WTC11 (cell line): ENCODE measurements at regions not wholly inside any gene's neighbourhood (a gene's known extent, or its start where the extent isn't known, plus 50 kb on each side); places are given as distances from the start of the nearest gene placed in this dataset.

Experiments used
- ATAC-seq: fragments of 200-7000 bp; cut with Tn5 transposase; 2 replicates; pipeline ENCODE4 v1.10.0; 2021; ENCODE audit warnings: mild to moderate bottlenecking, moderate library complexity
- CTCF ChIA-PET: fragments of 300-600 bp; sonication (Branson Sonifier 250); formaldehyde crosslinking; loops from one replicate; lab custom pipeline; 2021; ENCODE audit warnings: antibody characterized with exemption; lab: Charles Lee
- POLR2A ChIA-PET: fragments of 350-600 bp; sonication (Branson Sonifier 250); formaldehyde crosslinking; loops from one replicate; lab custom pipeline; 2021; ENCODE audit warnings: antibody characterized with exemption; lab: Charles Lee
- DNase-seq: peaks from one replicate; pipeline ENCODE4 v3.0.0; 2021; ENCODE audit warnings: low spot score
- H3K27ac Mint-ChIP-seq: 2 replicates; pipeline ENCODE4 v1.8.0; 2021; ENCODE audit warnings: mixed read lengths
- H3K27me3 Mint-ChIP-seq: 2 replicates; pipeline ENCODE4 v1.8.0; 2021; ENCODE audit warnings: low read depth, mild to moderate bottlenecking, moderate library complexity, mixed read lengths
- H3K36me3 Mint-ChIP-seq: 2 replicates; pipeline ENCODE4 v1.8.0; 2021; ENCODE audit warnings: mixed read lengths
- H3K4me1 Mint-ChIP-seq: 2 replicates; pipeline ENCODE4 v1.8.0; 2022; ENCODE audit warnings: mixed read lengths
- H3K4me3 Mint-ChIP-seq: 2 replicates; pipeline ENCODE4 v1.8.0; 2021; ENCODE audit warnings: mild to moderate bottlenecking, moderate library complexity, mixed read lengths
- H3K9me3 Mint-ChIP-seq: 2 replicates; pipeline ENCODE4 v1.8.0; 2021; ENCODE audit warnings: mixed read lengths
- AFF4 ChIP-seq: sonication (generic); formaldehyde crosslinking; IDR thresholded peaks from 2 replicates; pipeline ENCODE4 v1.8.1; 2023; ENCODE audit warnings: mild to moderate bottlenecking, missing genetic modification reagents, borderline replicate concordance
- ATF1 ChIP-seq: sonication (generic); formaldehyde crosslinking; IDR thresholded peaks from 2 replicates; pipeline ENCODE4 v1.8.1; 2023; ENCODE audit warnings: mild to moderate bottlenecking, moderate library complexity, missing genetic modification reagents
- ATF6 ChIP-seq: sonication (generic); formaldehyde crosslinking; IDR thresholded peaks from 2 replicates; pipeline ENCODE4 v1.8.1; 2023; ENCODE audit warnings: mild to moderate bottlenecking, missing genetic modification reagents
- CBFB ChIP-seq: sonication (generic); formaldehyde crosslinking; IDR thresholded peaks from 2 replicates; pipeline ENCODE4 v1.8.1; 2022; ENCODE audit warnings: mild to moderate bottlenecking, low read depth, missing genetic modification reagents
- E2F5 ChIP-seq: sonication (generic); formaldehyde crosslinking; IDR thresholded peaks from 2 replicates; pipeline ENCODE4 v1.8.1; 2022; ENCODE audit warnings: mild to moderate bottlenecking, moderate library complexity, missing genetic modification reagents
- ETV6 ChIP-seq: sonication (generic); formaldehyde crosslinking; IDR thresholded peaks from 2 replicates; pipeline ENCODE4 v1.8.1; 2022; ENCODE audit warnings: mild to moderate bottlenecking, missing genetic modification reagents
- FOXP1 ChIP-seq: sonication (generic); formaldehyde crosslinking; IDR thresholded peaks from 2 replicates; pipeline ENCODE4 v1.8.0; 2022; ENCODE audit warnings: missing genetic modification reagents, mild to moderate bottlenecking, moderate library complexity, borderline replicate concordance
- GABPB1 ChIP-seq: sonication (generic); formaldehyde crosslinking; IDR thresholded peaks from 2 replicates; pipeline ENCODE4 v1.8.1; 2023; ENCODE audit warnings: mild to moderate bottlenecking, missing genetic modification reagents
- GRHL2 ChIP-seq: fragments of 250-450 bp; sonication (Bioruptor Pico); IDR thresholded peaks from 2 replicates; pipeline ENCODE4 v1.8.0; 2022; ENCODE audit warnings: mild to moderate bottlenecking, moderate library complexity; ENCODE audit not compliant: insufficient replicate concordance, severe bottlenecking
- GTF2I ChIP-seq: fragments of 250-450 bp; sonication (Bioruptor Pico); conservative IDR thresholded peaks from 2 replicates; pipeline ENCODE4 v1.4.0; 2021; ENCODE audit warnings: mild to moderate bottlenecking
- RELA ChIP-seq: sonication (generic); formaldehyde crosslinking; IDR thresholded peaks from 2 replicates; pipeline ENCODE4 v1.8.1; 2022; ENCODE audit warnings: missing genetic modification reagents, mild to moderate bottlenecking, borderline replicate concordance
- SMAD4 ChIP-seq: sonication (generic); formaldehyde crosslinking; IDR thresholded peaks from 2 replicates; pipeline ENCODE4 v1.8.0; 2022; ENCODE audit warnings: mild to moderate bottlenecking, missing genetic modification reagents
- SP1 ChIP-seq: sonication (generic); formaldehyde crosslinking; conservative IDR thresholded peaks from 2 replicates; pipeline ENCODE4 v1.8.1; 2022; ENCODE audit warnings: missing genetic modification reagents
- ZNF232 ChIP-seq: sonication (generic); formaldehyde crosslinking; IDR thresholded peaks from 2 replicates; pipeline ENCODE4 v1.8.0; 2022; ENCODE audit warnings: mild to moderate bottlenecking, missing genetic modification reagents
- ZNF396 ChIP-seq: fragments of 250-450 bp; sonication (Bioruptor Pico); IDR thresholded peaks from 2 replicates; pipeline ENCODE4 v1.8.0; 2021; ENCODE audit warnings: mild to moderate bottlenecking, moderate library complexity, borderline replicate concordance
- ZNF416 ChIP-seq: fragments of 250-450 bp; sonication (Bioruptor Pico); IDR thresholded peaks from 2 replicates; pipeline ENCODE4 v1.9.0; 2021; ENCODE audit warnings: mild to moderate bottlenecking, inconsistent platforms
- ZNF425 ChIP-seq: fragments of 250-450 bp; sonication (Bioruptor Pico); conservative IDR thresholded peaks from 2 replicates; pipeline ENCODE4 v1.9.0; 2021; ENCODE audit warnings: mild to moderate bottlenecking
- ZNF671 ChIP-seq: fragments of 250-450 bp; sonication (Bioruptor Pico); IDR thresholded peaks from 2 replicates; pipeline ENCODE4 v1.8.0; 2021; ENCODE audit warnings: mild to moderate bottlenecking
- TF ChIP-seq, protein P1 (sequence below): fragments of 250-450 bp; sonication (Bioruptor Pico); IDR thresholded peaks from 2 replicates; pipeline ENCODE4 v1.8.0; 2021; ENCODE audit warnings: mild to moderate bottlenecking
- TF ChIP-seq, protein P2 (sequence below): sonication (generic); formaldehyde crosslinking; conservative IDR thresholded peaks from 2 replicates; pipeline ENCODE4 v1.8.1; 2023; ENCODE audit warnings: mild to moderate bottlenecking, low read depth, missing genetic modification reagents, moderate library complexity

DNA sequence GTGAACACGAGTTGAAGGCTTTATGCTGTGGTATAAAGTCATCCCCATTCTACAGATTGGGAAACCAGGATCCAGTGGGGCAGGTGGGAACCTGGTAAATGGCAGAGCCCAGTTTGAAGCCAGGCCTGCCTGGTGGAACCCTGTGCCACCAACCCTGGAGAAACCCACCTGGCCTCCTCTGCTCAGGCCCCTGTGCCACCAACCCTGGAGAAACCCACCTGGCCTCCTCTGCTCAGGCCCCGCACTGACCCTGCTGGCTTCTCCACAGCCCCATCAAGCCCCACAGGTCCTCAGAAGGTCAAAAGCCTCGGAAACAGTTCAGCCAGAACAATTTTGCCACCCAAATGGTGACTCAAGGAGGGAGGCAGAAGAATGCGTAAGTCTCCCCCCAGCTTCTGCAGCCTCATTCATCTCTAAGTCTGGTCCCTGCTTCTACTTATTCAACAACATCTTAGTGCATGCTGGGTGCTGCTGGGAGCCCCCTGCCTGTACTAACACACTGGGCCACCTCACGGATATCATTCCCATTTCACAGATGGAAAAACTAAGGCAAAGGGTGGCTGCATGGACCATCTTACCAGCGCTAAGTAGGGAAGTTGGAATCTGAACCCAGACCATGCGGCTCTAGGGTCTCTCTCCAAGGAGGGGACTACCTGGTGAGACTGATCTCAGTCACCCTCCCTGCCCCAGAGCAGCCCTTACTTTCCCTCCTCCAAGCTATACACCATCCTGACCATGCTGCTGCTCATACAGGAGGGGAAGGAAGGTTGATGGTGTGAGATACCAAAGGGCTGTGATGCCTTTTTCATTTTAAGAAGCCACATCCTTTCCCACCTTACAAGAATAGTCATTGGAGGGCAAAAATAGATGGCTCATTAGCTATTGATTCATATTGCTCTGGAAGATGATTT is 93.7 kb upstream of the ID2 start (continued):
- TF ChIP-seq AFF4 (CRISPR knock-in tag) (no peak), ZNF396 (CRISPR knock-in tag) (no peak), ZNF671 (CRISPR knock-in tag) (no peak), GRHL2 (no peak), ATF1 (no peak), ZNF425 (CRISPR knock-in tag) (no peak), CBFB (CRISPR knock-in tag) (no peak), ETV6 (no peak), ZNF232 (CRISPR knock-in tag) (no peak)
- TF ChIP-seq, protein P1, sequence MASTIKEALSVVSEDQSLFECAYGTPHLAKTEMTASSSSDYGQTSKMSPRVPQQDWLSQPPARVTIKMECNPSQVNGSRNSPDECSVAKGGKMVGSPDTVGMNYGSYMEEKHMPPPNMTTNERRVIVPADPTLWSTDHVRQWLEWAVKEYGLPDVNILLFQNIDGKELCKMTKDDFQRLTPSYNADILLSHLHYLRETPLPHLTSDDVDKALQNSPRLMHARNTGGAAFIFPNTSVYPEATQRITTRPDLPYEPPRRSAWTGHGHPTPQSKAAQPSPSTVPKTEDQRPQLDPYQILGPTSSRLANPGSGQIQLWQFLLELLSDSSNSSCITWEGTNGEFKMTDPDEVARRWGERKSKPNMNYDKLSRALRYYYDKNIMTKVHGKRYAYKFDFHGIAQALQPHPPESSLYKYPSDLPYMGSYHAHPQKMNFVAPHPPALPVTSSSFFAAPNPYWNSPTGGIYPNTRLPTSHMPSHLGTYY (CRISPR knock-in tag) = no peak

- no peak overlapping the region for H3K27ac Mint-ChIP-seq
- H3K27me3 Mint-ChIP-seq = no peaks in the 10 kb centered on the region; the same call in 1 of the 2 replicates
- no peak for ATAC-seq
- DNase-seq = no peak
- H3K4me3 Mint-ChIP-seq = no peak overlapping the region
- peaks cover 31% of the 10 kb centered on the region for H3K4me1 Mint-ChIP-seq
- CTCF ChIA-PET = no interaction called here
- no peak for TF ChIP-seq RELA (CRISPR knock-in tag)
- no peak for TF ChIP-seq GABPB1 (CRISPR knock-in tag)
- TF ChIP-seq SP1 (CRISPR knock-in tag) = no peak
- TF ChIP-seq, all 79 proteins: peak for 0
- Mint-ChIP-seq H3K36me3 (no peaks in the 10 kb centered on the region), H3K9me3 (no peaks in the 10 kb centered on the region)
- POLR2A ChIA-PET = no interaction called here
These were observed 93.0 kb upstream of the ID2 start for GRCh38 chr2:8588831-8589191.

GRCh38 chr2:8589721-8590120 is 92.1 kb upstream of the ID2 start:
- Mint-ChIP-seq H3K4me1 (peaks cover 22% of the 10 kb centered on the region), H3K4me3 (no peak overlapping the region), H3K27me3 (no peaks in the 10 kb centered on the region; the same call in 1 of the 2 replicates), H3K27ac (no peak overlapping the region), H3K36me3 (no peaks in the 10 kb centered on the region), H3K9me3 (no peaks in the 10 kb centered on the region)
- ChIA-PET POLR2A (no interaction called here), CTCF (no interaction called here)
- DNase-seq = no peak
- no peak for ATAC-seq
- no peak for TF ChIP-seq ATF6
- no peak for TF ChIP-seq GTF2I
- TF ChIP-seq, protein P2, sequence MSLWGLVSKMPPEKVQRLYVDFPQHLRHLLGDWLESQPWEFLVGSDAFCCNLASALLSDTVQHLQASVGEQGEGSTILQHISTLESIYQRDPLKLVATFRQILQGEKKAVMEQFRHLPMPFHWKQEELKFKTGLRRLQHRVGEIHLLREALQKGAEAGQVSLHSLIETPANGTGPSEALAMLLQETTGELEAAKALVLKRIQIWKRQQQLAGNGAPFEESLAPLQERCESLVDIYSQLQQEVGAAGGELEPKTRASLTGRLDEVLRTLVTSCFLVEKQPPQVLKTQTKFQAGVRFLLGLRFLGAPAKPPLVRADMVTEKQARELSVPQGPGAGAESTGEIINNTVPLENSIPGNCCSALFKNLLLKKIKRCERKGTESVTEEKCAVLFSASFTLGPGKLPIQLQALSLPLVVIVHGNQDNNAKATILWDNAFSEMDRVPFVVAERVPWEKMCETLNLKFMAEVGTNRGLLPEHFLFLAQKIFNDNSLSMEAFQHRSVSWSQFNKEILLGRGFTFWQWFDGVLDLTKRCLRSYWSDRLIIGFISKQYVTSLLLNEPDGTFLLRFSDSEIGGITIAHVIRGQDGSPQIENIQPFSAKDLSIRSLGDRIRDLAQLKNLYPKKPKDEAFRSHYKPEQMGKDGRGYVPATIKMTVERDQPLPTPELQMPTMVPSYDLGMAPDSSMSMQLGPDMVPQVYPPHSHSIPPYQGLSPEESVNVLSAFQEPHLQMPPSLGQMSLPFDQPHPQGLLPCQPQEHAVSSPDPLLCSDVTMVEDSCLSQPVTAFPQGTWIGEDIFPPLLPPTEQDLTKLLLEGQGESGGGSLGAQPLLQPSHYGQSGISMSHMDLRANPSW (CRISPR knock-in tag) = no peak
- no peak for TF ChIP-seq E2F5 (CRISPR knock-in tag)
- no peak for TF ChIP-seq SP1 (CRISPR knock-in tag)
- TF ChIP-seq FOXP1 (CRISPR knock-in tag) = no peak
- TF ChIP-seq ZNF416 (CRISPR knock-in tag) = no peak
- TF ChIP-seq SMAD4 (CRISPR knock-in tag) = no peak
